GM04504 (cell line): ENCODE measurements at regions not wholly inside any gene's neighbourhood (a gene's known extent, or its start where the extent isn't known, plus 50 kb on each side); places are given as distances from the start of the nearest gene placed in this dataset.

Source experiments
- DNase-seq: peaks from one replicate; pipeline ENCODE4 v3.0.0-alpha.2; 2012; ENCODE audit warnings: low read depth

GRCh38 chr16:86215233-86215978 lies 294.9 kb upstream of the FOXF1 start:
- no peak for DNase-seq

- DNase-seq, result no peak
These were observed 294.2 kb upstream of the FOXF1 start for GRCh38 chr16:86215979-86216585.

- DNase-seq, result no peak
These were observed 293.7 kb upstream of the FOXF1 start for GRCh38 chr16:86216591-86216990.

GRCh38 chr16:86217001-86217890 lies 293.1 kb upstream of the FOXF1 start:
- no peak for DNase-seq

- no peak for DNase-seq
These were observed 292.4 kb upstream of the FOXF1 start for GRCh38 chr16:86217891-86218270.

- no peak for DNase-seq
These were observed 291.7 kb upstream of the FOXF1 start for GRCh38 chr16:86218479-86219170.

GRCh38 chr16:86219655-86220445 lies 290.5 kb upstream of the FOXF1 start:
- no peak for DNase-seq

GRCh38 chr16:86220561-86220960 lies 289.8 kb upstream of the FOXF1 start:
- no peak for DNase-seq

GRCh38 chr16:86221085-86221484 lies 289.2 kb upstream of the FOXF1 start:
- no peak for DNase-seq

- peak; percentile 11 for DNase-seq
These were observed 287.8 kb upstream of the FOXF1 start for GRCh38 chr16:86222547-86222946.

GRCh38 chr16:86222965-86223551 lies 287.3 kb upstream of the FOXF1 start:
- DNase-seq, result peak; percentile 84

- DNase-seq, result no peak
These were observed 286.2 kb upstream of the FOXF1 start for GRCh38 chr16:86224126-86224525.

- DNase-seq, result no peak
These were observed 285.7 kb upstream of the FOXF1 start for GRCh38 chr16:86224629-86225028.

GRCh38 chr16:86225905-86226371 lies 284.4 kb upstream of the FOXF1 start:
- no peak for DNase-seq

- DNase-seq, result no peak
These were observed 283.3 kb upstream of the FOXF1 start for GRCh38 chr16:86227041-86227440.

GRCh38 chr16:86227801-86228200 lies 282.5 kb upstream of the FOXF1 start:
- peak; percentile 32 for DNase-seq

- no peak for DNase-seq
These were observed 281.6 kb upstream of the FOXF1 start for GRCh38 chr16:86228713-86229112.

- DNase-seq, result no peak
These were observed 281.0 kb upstream of the FOXF1 start for GRCh38 chr16:86229283-86229682.

GRCh38 chr16:86229866-86230656 lies 280.3 kb upstream of the FOXF1 start:
- no peak for DNase-seq
